MM.1S (cell line): ENCODE measurements at regions not wholly inside any gene's neighbourhood (a gene's known extent, or its start where the extent isn't known, plus 50 kb on each side); places are given as distances from the start of the nearest gene placed in this dataset.

Source experiments
- DNase-seq: peaks from one replicate; pipeline ENCODE4 v3.0.0-alpha.2; 2015
- H2AFZ ChIP-seq: fragments of 300-600 bp; sonication (generic); 2 replicates; pipeline ENCODE4 v1.6.0; 2016; ENCODE audit warnings: antibody characterized with exemption, low read length
- H3F3A ChIP-seq: fragments of 300-600 bp; sonication (generic); 2 replicates; pipeline ENCODE4 v1.6.1; 2016; ENCODE audit warnings: mild to moderate bottlenecking, antibody characterized with exemption, low read length, moderate library complexity, mixed read lengths; ENCODE audit not compliant: insufficient read depth
- H3K27ac ChIP-seq: fragments of 300-600 bp; sonication (generic); 2 replicates; pipeline ENCODE4 v1.5.1; 2016; ENCODE audit warnings: mild to moderate bottlenecking, low read length
- H3K27me3 ChIP-seq: fragments of 300-600 bp; sonication (generic); replicated peaks from 2 replicates; pipeline ENCODE4 v1.6.0; 2016; ENCODE audit warnings: low read length; ENCODE audit not compliant: insufficient read depth
- H3K36me3 ChIP-seq: fragments of 300-600 bp; sonication (generic); replicated peaks from 2 replicates; pipeline ENCODE4 v1.6.1; 2016; ENCODE audit warnings: mild to moderate bottlenecking, low read length, mixed read lengths; ENCODE audit not compliant: insufficient read depth
- H3K4me1 ChIP-seq: fragments of 300-600 bp; sonication (generic); 2 replicates; pipeline ENCODE4 v1.6.1; 2016; ENCODE audit warnings: low read length, mixed read lengths
- H3K4me2 ChIP-seq: fragments of 300-600 bp; sonication (generic); 2 replicates; pipeline ENCODE4 v1.6.0; 2016; ENCODE audit warnings: low read depth, low read length
- H3K4me3 ChIP-seq: fragments of 300-600 bp; sonication (generic); 2 replicates; pipeline ENCODE4 v1.5.1; 2016; ENCODE audit warnings: low read length, mixed read lengths
- H3K79me2 ChIP-seq: fragments of 300-600 bp; sonication (generic); 2 replicates; pipeline ENCODE4 v1.6.1; 2016; ENCODE audit warnings: mixed run types, low read length, mixed read lengths
- H3K9ac ChIP-seq: fragments of 300-600 bp; sonication (generic); 2 replicates; pipeline ENCODE4 v1.6.1; 2016; ENCODE audit warnings: low read length, mixed read lengths
- H3K9me2 ChIP-seq: fragments of 300-600 bp; sonication (generic); replicated peaks from 2 replicates; pipeline ENCODE4 v1.6.1; 2016; ENCODE audit warnings: mild to moderate bottlenecking, low read length, mixed read lengths; ENCODE audit not compliant: insufficient read depth
- H3K9me3 ChIP-seq: fragments of 300-600 bp; sonication (generic); replicated peaks from 2 replicates; pipeline ENCODE4 v1.6.1; 2016; ENCODE audit warnings: mild to moderate bottlenecking, low read length, mixed read lengths; ENCODE audit not compliant: insufficient read depth
- H4K20me1 ChIP-seq: fragments of 300-600 bp; sonication (generic); 2 replicates; pipeline ENCODE4 v1.6.1; 2016; ENCODE audit warnings: mild to moderate bottlenecking, low read length, moderate library complexity, mixed read lengths; ENCODE audit not compliant: insufficient read depth
- EZH2 ChIP-seq: fragments of 300-600 bp; sonication (generic); optimal IDR thresholded peaks from 2 replicates; pipeline ENCODE3; 2017; ENCODE audit warnings: low read depth, mild to moderate bottlenecking, antibody characterized with exemption, low read length, mixed read lengths
- EZH2phosphoT487 ChIP-seq: fragments of 300-600 bp; sonication (generic); IDR thresholded peaks from 2 replicates; pipeline ENCODE4 v1.6.1; 2018; ENCODE audit warnings: antibody characterized with exemption, low read length
- TF ChIP-seq, protein P1 (sequence below): fragments of 300-600 bp; sonication (generic); IDR thresholded peaks from 2 replicates; pipeline ENCODE4 v1.5.1; 2016; ENCODE audit warnings: antibody characterized with exemption, low read length, mixed read lengths

DNA sequence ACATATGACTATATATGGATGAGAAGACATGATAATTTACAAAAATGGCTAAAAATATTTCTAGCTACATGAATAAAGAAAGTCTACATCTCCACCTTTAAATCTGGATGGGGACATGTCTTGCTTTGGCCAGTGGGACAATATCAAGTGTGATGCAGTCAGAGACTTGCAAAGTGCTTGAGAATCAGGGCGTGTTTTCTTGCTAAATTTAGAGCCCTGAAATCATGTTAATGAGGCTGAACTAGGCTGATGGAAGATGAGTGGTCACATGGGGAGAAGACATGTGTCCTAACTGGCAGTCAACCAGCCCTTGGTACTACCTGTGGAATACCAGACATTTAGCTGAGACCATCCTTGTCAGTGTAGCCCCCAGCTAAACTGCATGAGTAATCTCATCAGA, 278.5 kb upstream of the RGPD4 start:
- no peaks in the 10 kb centered on the region for H3K9me3 ChIP-seq
- DNase-seq = no peak
- H3K9ac ChIP-seq = no peak overlapping the region
- no peak overlapping the region for H3K4me3 ChIP-seq
- H4K20me1 ChIP-seq = no peaks in the 10 kb centered on the region
- no peaks in the 10 kb centered on the region for H3K79me2 ChIP-seq
- no peaks in the 10 kb centered on the region for H3F3A ChIP-seq
- H3K4me1 ChIP-seq = no peaks in the 10 kb centered on the region
- no peak overlapping the region for H3K27ac ChIP-seq
- TF ChIP-seq EZH2phosphoT487 = no peak
- no peak overlapping the region for H3K4me2 ChIP-seq
- no peaks in the 10 kb centered on the region for H3K36me3 ChIP-seq
- H2AFZ ChIP-seq = no peak overlapping the region
- H3K27me3 ChIP-seq = no peaks in the 10 kb centered on the region
- H3K9me2 ChIP-seq = no peaks in the 10 kb centered on the region

DNA sequence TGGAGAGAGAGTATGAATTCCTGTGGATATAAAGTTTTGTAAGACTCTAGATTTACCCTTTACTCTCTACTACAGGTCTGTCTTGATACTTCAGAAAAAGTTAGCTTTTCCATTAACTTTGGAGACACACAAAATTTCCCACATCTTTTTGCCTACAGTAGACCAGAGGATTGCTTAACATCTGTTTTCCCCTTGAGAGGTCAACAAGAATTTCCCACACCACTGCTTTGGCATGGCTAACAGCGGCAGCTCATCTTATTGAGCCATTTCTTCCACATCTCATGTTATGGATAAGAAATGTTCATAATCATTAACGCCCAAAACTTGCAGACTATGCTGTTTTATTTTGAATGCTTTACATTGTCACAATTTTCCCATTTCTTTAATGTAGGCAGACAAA, 273.6 kb upstream of the RGPD4 start:
- no peak overlapping the region for H3K4me3 ChIP-seq
- no peaks in the 10 kb centered on the region for H3K27me3 ChIP-seq
- H3K9me2 ChIP-seq = no peaks in the 10 kb centered on the region
- H3K4me1 ChIP-seq = no peaks in the 10 kb centered on the region
- H3F3A ChIP-seq = no peaks in the 10 kb centered on the region
- no peak overlapping the region for H3K4me2 ChIP-seq
- H3K36me3 ChIP-seq = no peaks in the 10 kb centered on the region
- no peaks in the 10 kb centered on the region for H3K9me3 ChIP-seq
- no peak overlapping the region for H3K27ac ChIP-seq
- TF ChIP-seq, protein P1, sequence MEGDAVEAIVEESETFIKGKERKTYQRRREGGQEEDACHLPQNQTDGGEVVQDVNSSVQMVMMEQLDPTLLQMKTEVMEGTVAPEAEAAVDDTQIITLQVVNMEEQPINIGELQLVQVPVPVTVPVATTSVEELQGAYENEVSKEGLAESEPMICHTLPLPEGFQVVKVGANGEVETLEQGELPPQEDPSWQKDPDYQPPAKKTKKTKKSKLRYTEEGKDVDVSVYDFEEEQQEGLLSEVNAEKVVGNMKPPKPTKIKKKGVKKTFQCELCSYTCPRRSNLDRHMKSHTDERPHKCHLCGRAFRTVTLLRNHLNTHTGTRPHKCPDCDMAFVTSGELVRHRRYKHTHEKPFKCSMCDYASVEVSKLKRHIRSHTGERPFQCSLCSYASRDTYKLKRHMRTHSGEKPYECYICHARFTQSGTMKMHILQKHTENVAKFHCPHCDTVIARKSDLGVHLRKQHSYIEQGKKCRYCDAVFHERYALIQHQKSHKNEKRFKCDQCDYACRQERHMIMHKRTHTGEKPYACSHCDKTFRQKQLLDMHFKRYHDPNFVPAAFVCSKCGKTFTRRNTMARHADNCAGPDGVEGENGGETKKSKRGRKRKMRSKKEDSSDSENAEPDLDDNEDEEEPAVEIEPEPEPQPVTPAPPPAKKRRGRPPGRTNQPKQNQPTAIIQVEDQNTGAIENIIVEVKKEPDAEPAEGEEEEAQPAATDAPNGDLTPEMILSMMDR = no peak
- no peak for TF ChIP-seq EZH2
- TF ChIP-seq EZH2phosphoT487 = no peak
- H4K20me1 ChIP-seq = no peaks in the 10 kb centered on the region
- H2AFZ ChIP-seq = no peak overlapping the region
- H3K9ac ChIP-seq = no peak overlapping the region
- H3K79me2 ChIP-seq = no peaks in the 10 kb centered on the region
- DNase-seq = no peak

DNA sequence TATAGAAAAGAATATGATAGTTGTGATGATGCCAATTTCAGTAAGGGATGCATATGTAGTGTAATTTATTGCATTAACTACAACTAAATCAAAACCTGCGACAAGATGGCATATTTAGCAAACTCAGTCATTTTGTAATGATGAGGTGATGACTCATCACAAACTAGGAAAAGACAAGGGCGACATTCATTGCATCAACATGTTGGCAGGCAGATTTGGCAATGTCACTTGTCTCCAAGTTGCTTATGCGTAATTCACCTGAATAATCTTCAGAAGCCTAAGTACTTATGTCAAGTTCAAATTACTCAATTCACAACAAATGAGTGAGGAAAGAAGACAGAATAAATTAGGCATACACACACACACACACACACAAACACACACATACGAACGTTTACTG, 273.2 kb upstream of the RGPD4 start:
- no peaks in the 10 kb centered on the region for H3K4me1 ChIP-seq
- no peak overlapping the region for H2AFZ ChIP-seq
- H3K9me2 ChIP-seq = no peaks in the 10 kb centered on the region
- H3K27ac ChIP-seq = no peak overlapping the region
- no peak overlapping the region for H3K4me2 ChIP-seq
- no peak for DNase-seq
- H3K27me3 ChIP-seq = no peaks in the 10 kb centered on the region
- no peaks in the 10 kb centered on the region for H3F3A ChIP-seq
- H3K79me2 ChIP-seq = no peaks in the 10 kb centered on the region
- no peaks in the 10 kb centered on the region for H4K20me1 ChIP-seq
- no peak overlapping the region for H3K4me3 ChIP-seq
- no peaks in the 10 kb centered on the region for H3K9me3 ChIP-seq
- no peak overlapping the region for H3K9ac ChIP-seq
- TF ChIP-seq EZH2phosphoT487 (no peak), EZH2 (no peak)
- TF ChIP-seq, protein P1 = no peak
- H3K36me3 ChIP-seq = no peaks in the 10 kb centered on the region

DNA sequence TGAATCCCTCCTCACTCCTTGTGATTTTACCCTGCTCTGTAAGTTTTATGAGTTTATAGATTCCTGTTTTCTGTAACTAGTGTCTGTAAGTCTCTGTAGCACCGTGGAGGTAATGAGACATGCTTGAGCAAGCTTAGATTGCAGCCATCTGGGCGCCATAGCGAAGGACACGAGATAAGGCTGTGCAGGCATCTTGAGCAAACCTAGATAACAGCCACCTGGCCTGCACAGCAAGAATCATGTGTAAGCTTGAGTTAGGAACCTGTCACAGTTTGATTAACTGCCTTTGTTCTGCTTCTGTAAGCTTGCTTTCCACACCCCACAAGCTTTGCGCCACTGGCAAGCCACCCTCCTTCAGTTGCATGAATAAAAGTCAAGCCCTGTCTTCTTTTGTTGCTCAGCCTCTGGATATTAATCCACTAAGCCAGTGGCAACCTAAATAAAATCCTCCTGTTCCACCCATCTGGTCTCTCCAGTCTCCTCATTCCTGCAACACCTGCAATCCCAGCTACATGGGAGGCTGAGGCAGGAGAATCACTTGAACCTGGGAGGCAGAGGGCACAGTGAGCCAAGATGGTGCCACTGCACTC, 270.6 kb upstream of the RGPD4 start:
- H3K4me1 ChIP-seq = no peaks in the 10 kb centered on the region
- H3F3A ChIP-seq = no peaks in the 10 kb centered on the region
- no peak overlapping the region for H3K4me2 ChIP-seq
- H3K4me3 ChIP-seq = no peak overlapping the region
- no peaks in the 10 kb centered on the region for H3K27me3 ChIP-seq
- TF ChIP-seq EZH2phosphoT487 (no peak), EZH2 (no peak)
- TF ChIP-seq, protein P1 = no peak
- H3K9me3 ChIP-seq = no peaks in the 10 kb centered on the region
- no peak overlapping the region for H2AFZ ChIP-seq
- H3K36me3 ChIP-seq = no peaks in the 10 kb centered on the region; the same call in 1 of the 2 replicates
- H4K20me1 ChIP-seq = no peaks in the 10 kb centered on the region
- H3K9ac ChIP-seq = no peak overlapping the region
- H3K79me2 ChIP-seq = no peaks in the 10 kb centered on the region
- H3K9me2 ChIP-seq = no peaks in the 10 kb centered on the region
- no peak overlapping the region for H3K27ac ChIP-seq
- no peak for DNase-seq
